Esophagus squamous epithelium (tissue), 5 donors: ENCODE measurements at regions not wholly inside any gene's neighbourhood (a gene's known extent, or its start where the extent isn't known, plus 50 kb on each side); places are given as distances from the start of the nearest gene placed in this dataset.
A peak's percentile ranks its signal among the peaks of the same experiment; 100 is the strongest.

Experiments used
- DNase-seq: peaks from one replicate; lab custom pipeline; 2025; lab: John Stamatoyannopoulos, UW
- H3K27ac ChIP-seq, 4 donors: fragments of 200-600 bp; sonication (generic); one replicate each; pipeline ENCODE4 v1.5.1; 2016 to 2019; ENCODE audit warnings: mild to moderate bottlenecking in 1 of 4
- H3K27me3 ChIP-seq, 4 donors: fragments of 200-600 bp; sonication (generic); 1 replicate in 3 of 4; 2 replicates in 1 of 4; pipeline versions ENCODE4 v1.5.1 to v1.6.0; 2017 to 2021; ENCODE audit warnings: antibody characterized with exemption in 1 of 4
- H3K36me3 ChIP-seq, 3 donors: fragments of 200-600 bp; sonication (generic); one replicate each; pipeline ENCODE4 v1.5.1; 2016 to 2019
- H3K4me1 ChIP-seq, 3 donors: fragments of 200-600 bp; sonication (generic); one replicate each; pipeline ENCODE4 v1.5.1; 2017 to 2019
- H3K4me3 ChIP-seq, 4 donors: fragments of 200-600 bp; sonication (generic); 1 replicate in 3 of 4; 2 replicates in 1 of 4; pipeline ENCODE4 v1.5.1; 2016 to 2019; ENCODE audit warnings: mild to moderate bottlenecking in 2 of 4, moderate library complexity in 1 of 4
- H3K9me3 ChIP-seq, 3 donors: fragments of 200-600 bp; sonication (generic); one replicate each; pipeline ENCODE4 v1.5.1; 2016 to 2019
- CTCF ChIP-seq, 6 experiments: fragments of 450-650 bp in 4 of 6; fragments of 200-600 bp in 2 of 6; sonication (generic) in 2 of 6; IDR thresholded peaks; one replicate each; pipeline ENCODE4 v1.5.1; 2016 to 2019; ENCODE audit warnings: antibody characterized with exemption in 6 of 6, mild to moderate bottlenecking in 4 of 6, moderate library complexity in 4 of 6
- POLR2A ChIP-seq, 4 donors: fragments of 450-650 bp; IDR thresholded peaks; one replicate each; pipeline ENCODE4 v1.6.1; 2017; ENCODE audit warnings: antibody characterized with exemption in 4 of 4, mild to moderate bottlenecking in 4 of 4, moderate library complexity in 3 of 4
- WGBS, 2 donors: methylation state at CpG; one replicate each; pipeline ENCODE4 v1.1.5; 2018; 5-methylcytosine and 5-hydroxymethylcytosine counted together
- intact Hi-C: fragments of 100-400 bp; cut with DNase I; formaldehyde crosslinking; loops from one replicate; pipeline ENCODE4 v1.15.0; 2022
- donor health status: DM: yes; HTN: yes; CAD: no.

- TF ChIP-seq CTCF (IDR thresholded peaks at IDR 0.05), result no peak
- no peak for TF ChIP-seq POLR2A (IDR thresholded peaks at IDR 0.05)
- peak overlapping the region in 2 of 4 donors; percentile 84 to 93 for H3K27ac ChIP-seq
- H3K36me3 ChIP-seq, result no peaks in the 10 kb centered on the region
- intact Hi-C loops, result no loop called here
- peaks cover 0 to 35% (median 0%) of the 10 kb centered on the region in 3 donors for H3K4me1 ChIP-seq
- no peaks in the 10 kb centered on the region for H3K9me3 ChIP-seq
- no peaks in the 10 kb centered on the region for H3K27me3 ChIP-seq
- DNase-seq, result no peak
- peak overlapping the region in 2 of 4 donors; percentile 59 to 73 for H3K4me3 ChIP-seq
- WGBS, 2 donors, result 2% methylated on average over 14 of the region's 14 CpGs; no CpG with 5 or more reads in 1 of the 2 donors
Measured at GRCh38 chrY:19567943-19568342, 176.6 kb downstream of the KDM5D start.

GRCh38 chrY:19567051-19567921, 177.2 kb downstream of the KDM5D start:
- DNase-seq, result no peak
- 0% methylated on average over 10 of the region's 53 CpGs; no CpG with 5 or more reads in 1 of the 2 donors for WGBS, 2 donors
- no peaks in the 10 kb centered on the region for H3K9me3 ChIP-seq
- intact Hi-C loops, result no loop called here
- H3K4me3 ChIP-seq, result peak overlapping the region in 2 of 4 donors; percentile 59 to 73
- H3K4me1 ChIP-seq, result peaks cover 0 to 35% (median 0%) of the 10 kb centered on the region in 3 donors
- H3K27ac ChIP-seq, result peak overlapping the region in 2 of 4 donors; percentile 84 to 93
- H3K27me3 ChIP-seq, result no peaks in the 10 kb centered on the region
- H3K36me3 ChIP-seq, result no peaks in the 10 kb centered on the region
- TF ChIP-seq CTCF (IDR thresholded peaks at IDR 0.05), result no peak
- TF ChIP-seq POLR2A (IDR thresholded peaks at IDR 0.05), result no peak

- WGBS, 2 donors, result 61% methylated on average over 3 of the region's 4 CpGs; no CpG with 5 or more reads in 1 of the 2 donors
- H3K27me3 ChIP-seq, result no peaks in the 10 kb centered on the region
- H3K27ac ChIP-seq, result no peak overlapping the region
- DNase-seq, result no peak
- H3K4me3 ChIP-seq, result no peak overlapping the region
- intact Hi-C loops, result no loop called here
- no peaks in the 10 kb centered on the region for H3K9me3 ChIP-seq
- H3K36me3 ChIP-seq, result no peaks in the 10 kb centered on the region
- TF ChIP-seq CTCF (IDR thresholded peaks at IDR 0.05) (no peak), POLR2A (IDR thresholded peaks at IDR 0.05) (no peak)
- H3K4me1 ChIP-seq, result no peaks in the 10 kb centered on the region
Measured at GRCh38 chrY:19559161-19559560, 185.4 kb downstream of the KDM5D start.

- H3K36me3 ChIP-seq, result no peaks in the 10 kb centered on the region
- no peak for DNase-seq
- no peaks in the 10 kb centered on the region for H3K4me1 ChIP-seq
- intact Hi-C loops, result no loop called here
- no peaks in the 10 kb centered on the region for H3K27me3 ChIP-seq
- no peak overlapping the region for H3K4me3 ChIP-seq
- 57% methylated on average over 3 of the region's 18 CpGs; no CpG with 5 or more reads in 1 of the 2 donors for WGBS, 2 donors
- no peak overlapping the region for H3K27ac ChIP-seq
- no peaks in the 10 kb centered on the region for H3K9me3 ChIP-seq
- TF ChIP-seq CTCF (IDR thresholded peaks at IDR 0.05) (no peak), POLR2A (IDR thresholded peaks at IDR 0.05) (no peak)
Measured at GRCh38 chrY:19549671-19550466, 194.7 kb downstream of the KDM5D start.
